ENCODE measurements at regions not wholly inside any gene's neighbourhood (a gene's known extent, or its start where the extent isn't known, plus 50 kb on each side); places are given as distances from the start of the nearest gene placed in this dataset.

DNA sequence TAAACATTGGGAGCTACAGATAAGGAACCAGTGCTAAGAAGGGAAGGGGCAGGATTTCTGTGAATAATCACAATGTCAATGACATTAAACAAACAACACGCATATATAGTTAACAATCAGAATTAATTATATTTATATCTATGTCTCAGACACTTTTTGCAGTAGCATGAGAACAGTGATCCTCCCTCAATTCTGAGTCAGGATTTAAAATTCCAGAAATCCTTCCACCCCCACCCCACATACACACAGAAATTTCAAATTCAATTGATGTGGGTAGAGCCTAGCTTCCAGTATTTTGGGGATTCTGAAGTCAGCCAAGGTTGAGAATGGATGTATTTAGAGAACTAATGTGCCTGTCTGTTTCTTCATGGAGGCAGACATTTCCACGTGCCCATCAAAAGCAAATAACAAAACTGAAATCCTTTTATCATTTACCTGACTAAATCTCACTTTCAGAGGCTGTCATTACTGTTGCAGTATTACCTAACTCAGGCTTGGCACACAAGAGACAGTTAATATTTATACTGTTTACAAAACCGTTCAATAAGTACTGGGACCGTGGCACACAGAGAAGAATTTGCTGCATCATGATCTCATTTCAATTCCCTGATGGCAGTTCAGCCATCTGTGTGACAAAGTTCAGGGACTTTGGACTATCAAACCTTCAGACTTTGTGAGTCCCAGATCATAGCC, 116.6 kb upstream of the PALS2 start (continued):
- TF ChIP-seq, protein P1, sequence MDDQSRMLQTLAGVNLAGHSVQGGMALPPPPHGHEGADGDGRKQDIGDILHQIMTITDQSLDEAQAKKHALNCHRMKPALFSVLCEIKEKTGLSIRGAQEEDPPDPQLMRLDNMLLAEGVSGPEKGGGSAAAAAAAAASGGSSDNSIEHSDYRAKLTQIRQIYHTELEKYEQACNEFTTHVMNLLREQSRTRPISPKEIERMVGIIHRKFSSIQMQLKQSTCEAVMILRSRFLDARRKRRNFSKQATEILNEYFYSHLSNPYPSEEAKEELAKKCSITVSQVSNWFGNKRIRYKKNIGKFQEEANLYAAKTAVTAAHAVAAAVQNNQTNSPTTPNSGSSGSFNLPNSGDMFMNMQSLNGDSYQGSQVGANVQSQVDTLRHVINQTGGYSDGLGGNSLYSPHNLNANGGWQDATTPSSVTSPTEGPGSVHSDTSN (IDR thresholded peaks at IDR 0.05; ENCODE audit: insufficient replicate concordance, low read depth, low read length), result no peak
- no peak for TF ChIP-seq MEF2A (IDR thresholded peaks at IDR 0.05; ENCODE audit: insufficient read depth, low read depth, low read length)
- TF ChIP-seq, protein P2, sequence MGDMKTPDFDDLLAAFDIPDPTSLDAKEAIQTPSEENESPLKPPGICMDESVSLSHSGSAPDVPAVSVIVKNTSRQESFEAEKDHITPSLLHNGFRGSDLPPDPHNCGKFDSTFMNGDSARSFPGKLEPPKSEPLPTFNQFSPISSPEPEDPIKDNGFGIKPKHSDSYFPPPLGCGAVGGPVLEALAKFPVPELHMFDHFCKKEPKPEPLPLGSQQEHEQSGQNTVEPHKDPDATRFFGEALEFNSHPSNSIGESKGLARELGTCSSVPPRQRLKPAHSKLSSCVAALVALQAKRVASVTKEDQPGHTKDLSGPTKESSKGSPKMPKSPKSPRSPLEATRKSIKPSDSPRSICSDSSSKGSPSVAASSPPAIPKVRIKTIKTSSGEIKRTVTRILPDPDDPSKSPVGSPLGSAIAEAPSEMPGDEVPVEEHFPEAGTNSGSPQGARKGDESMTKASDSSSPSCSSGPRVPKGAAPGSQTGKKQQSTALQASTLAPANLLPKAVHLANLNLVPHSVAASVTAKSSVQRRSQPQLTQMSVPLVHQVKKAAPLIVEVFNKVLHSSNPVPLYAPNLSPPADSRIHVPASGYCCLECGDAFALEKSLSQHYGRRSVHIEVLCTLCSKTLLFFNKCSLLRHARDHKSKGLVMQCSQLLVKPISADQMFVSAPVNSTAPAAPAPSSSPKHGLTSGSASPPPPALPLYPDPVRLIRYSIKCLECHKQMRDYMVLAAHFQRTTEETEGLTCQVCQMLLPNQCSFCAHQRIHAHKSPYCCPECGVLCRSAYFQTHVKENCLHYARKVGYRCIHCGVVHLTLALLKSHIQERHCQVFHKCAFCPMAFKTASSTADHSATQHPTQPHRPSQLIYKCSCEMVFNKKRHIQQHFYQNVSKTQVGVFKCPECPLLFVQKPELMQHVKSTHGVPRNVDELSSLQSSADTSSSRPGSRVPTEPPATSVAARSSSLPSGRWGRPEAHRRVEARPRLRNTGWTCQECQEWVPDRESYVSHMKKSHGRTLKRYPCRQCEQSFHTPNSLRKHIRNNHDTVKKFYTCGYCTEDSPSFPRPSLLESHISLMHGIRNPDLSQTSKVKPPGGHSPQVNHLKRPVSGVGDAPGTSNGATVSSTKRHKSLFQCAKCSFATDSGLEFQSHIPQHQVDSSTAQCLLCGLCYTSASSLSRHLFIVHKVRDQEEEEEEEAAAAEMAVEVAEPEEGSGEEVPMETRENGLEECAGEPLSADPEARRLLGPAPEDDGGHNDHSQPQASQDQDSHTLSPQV (IDR thresholded peaks at IDR 0.05), result no peak

DNA sequence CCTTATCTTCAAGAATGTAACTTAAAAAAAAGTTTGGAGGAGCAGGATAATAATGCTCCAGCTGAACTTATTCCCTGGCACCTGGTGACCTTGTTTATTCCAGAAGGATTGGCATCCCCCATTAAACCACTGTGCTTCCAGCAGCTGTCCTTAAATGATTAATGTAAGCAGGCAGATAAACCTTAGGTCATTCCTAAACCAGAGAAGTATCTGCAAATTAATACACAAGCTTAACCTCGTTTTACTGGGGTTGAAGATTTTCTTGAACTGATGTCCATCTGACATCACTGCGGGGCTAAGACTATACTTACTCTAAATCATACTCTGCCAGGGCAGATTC, 116.1 kb upstream of the PALS2 start:
- no peak overlapping the region for H3K27ac ChIP-seq (ENCODE audit: control insufficient read depth, insufficient read depth)
- ChIA-PET CTCF (interaction anchor here (1.8 kb wide), 1 partner anchor 139 kb away, joined by 4 read pairs; no protein-coding TSS in a partner anchor), SMC1A (ENCODE audit: uncharacterized antibody, unreplicated experiment) (no interaction called here), RAD21 (ENCODE audit: unreplicated experiment) (no interaction called here), POLR2A (no interaction called here)
- H3K4me3 ChIP-seq, result no peak overlapping the region
- H3K4me1 ChIP-seq (ENCODE audit: control insufficient read depth, insufficient read depth, low read length), result peaks cover 19% of the 10 kb centered on the region; the same call in 1 of the 2 replicates
- ATAC-seq, result no peak
- no peaks in the 10 kb centered on the region for H4K20me1 ChIP-seq (ENCODE audit: control insufficient read depth, insufficient read depth)
- intact Hi-C loops (cut with micrococcal nuclease; ENCODE audit: unreplicated experiment), result no loop called here
- no peaks in the 10 kb centered on the region for H3K36me3 ChIP-seq (ENCODE audit: control insufficient read depth in 2 of 2, insufficient read depth in 2 of 2, low read length in 1 of 2)
- H3K27me3 ChIP-seq (replicated peaks in 1 of 2; ENCODE audit: control insufficient read depth in 2 of 2, insufficient read depth in 2 of 2, low read length in 1 of 2), result peaks cover 0 to 4% of the 10 kb centered on the region in 2 experiments; a peak in 1 of 4 replicates
- H3K4me2 ChIP-seq (ENCODE audit: control insufficient read depth, insufficient read depth), result no peak overlapping the region
- no peaks in the 10 kb centered on the region for H3K9me3 ChIP-seq (replicated peaks; ENCODE audit: control insufficient read depth, insufficient read depth, low read length)
- BruUV-seq (replicated peaks), result no TSS peak
- in situ Hi-C loops (cut with MboI), result no loop called here
- WGBS (ENCODE audit: insufficient coverage, insufficient replicate concordance, low lambda C conversion rate, missing lambda C conversion rate), result 80% methylated on average over 2 of the region's 2 CpGs
- no peak for FAIRE-seq
- H2AFZ ChIP-seq (ENCODE audit: control insufficient read depth, low read depth, low read length), result no peak overlapping the region
- H3K79me2 ChIP-seq (ENCODE audit: control insufficient read depth, insufficient read depth, low read length), result no peaks in the 10 kb centered on the region
- DNase-seq (ENCODE audit: low read depth, low spot score), result no peak
- H3K9ac ChIP-seq (ENCODE audit: control insufficient read depth, insufficient read depth, low read length), result no peak overlapping the region
- TF ChIP-seq PML (IDR thresholded peaks at IDR 0.05; ENCODE audit: low read length), result no peak
- TF ChIP-seq, protein P3, sequence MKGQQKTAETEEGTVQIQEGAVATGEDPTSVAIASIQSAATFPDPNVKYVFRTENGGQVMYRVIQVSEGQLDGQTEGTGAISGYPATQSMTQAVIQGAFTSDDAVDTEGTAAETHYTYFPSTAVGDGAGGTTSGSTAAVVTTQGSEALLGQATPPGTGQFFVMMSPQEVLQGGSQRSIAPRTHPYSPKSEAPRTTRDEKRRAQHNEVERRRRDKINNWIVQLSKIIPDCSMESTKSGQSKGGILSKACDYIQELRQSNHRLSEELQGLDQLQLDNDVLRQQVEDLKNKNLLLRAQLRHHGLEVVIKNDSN (IDR thresholded peaks at IDR 0.05; ENCODE audit: borderline replicate concordance, extremely low read length, insufficient read depth, low read depth, low read length), result no peak
- TF ChIP-seq, protein P4, sequence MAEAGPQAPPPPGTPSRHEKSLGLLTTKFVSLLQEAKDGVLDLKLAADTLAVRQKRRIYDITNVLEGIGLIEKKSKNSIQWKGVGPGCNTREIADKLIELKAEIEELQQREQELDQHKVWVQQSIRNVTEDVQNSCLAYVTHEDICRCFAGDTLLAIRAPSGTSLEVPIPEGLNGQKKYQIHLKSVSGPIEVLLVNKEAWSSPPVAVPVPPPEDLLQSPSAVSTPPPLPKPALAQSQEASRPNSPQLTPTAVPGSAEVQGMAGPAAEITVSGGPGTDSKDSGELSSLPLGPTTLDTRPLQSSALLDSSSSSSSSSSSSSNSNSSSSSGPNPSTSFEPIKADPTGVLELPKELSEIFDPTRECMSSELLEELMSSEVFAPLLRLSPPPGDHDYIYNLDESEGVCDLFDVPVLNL (IDR thresholded peaks at IDR 0.05; ENCODE audit: low read depth, low read length), result no peak
- no peak for TF ChIP-seq CBFB (IDR thresholded peaks at IDR 0.05; ENCODE audit: low read depth)
- TF ChIP-seq SMAD1 (IDR thresholded peaks at IDR 0.05; ENCODE audit: low read depth, partially characterized antibody), result no peak
- no peak for TF ChIP-seq FOXM1 (IDR thresholded peaks at IDR 0.05; ENCODE audit: low read depth, low read length)
- no peak for TF ChIP-seq ZZZ3 (IDR thresholded peaks at IDR 0.05; ENCODE audit: control insufficient read depth, insufficient read length, low read depth)
- TF ChIP-seq, protein P5, sequence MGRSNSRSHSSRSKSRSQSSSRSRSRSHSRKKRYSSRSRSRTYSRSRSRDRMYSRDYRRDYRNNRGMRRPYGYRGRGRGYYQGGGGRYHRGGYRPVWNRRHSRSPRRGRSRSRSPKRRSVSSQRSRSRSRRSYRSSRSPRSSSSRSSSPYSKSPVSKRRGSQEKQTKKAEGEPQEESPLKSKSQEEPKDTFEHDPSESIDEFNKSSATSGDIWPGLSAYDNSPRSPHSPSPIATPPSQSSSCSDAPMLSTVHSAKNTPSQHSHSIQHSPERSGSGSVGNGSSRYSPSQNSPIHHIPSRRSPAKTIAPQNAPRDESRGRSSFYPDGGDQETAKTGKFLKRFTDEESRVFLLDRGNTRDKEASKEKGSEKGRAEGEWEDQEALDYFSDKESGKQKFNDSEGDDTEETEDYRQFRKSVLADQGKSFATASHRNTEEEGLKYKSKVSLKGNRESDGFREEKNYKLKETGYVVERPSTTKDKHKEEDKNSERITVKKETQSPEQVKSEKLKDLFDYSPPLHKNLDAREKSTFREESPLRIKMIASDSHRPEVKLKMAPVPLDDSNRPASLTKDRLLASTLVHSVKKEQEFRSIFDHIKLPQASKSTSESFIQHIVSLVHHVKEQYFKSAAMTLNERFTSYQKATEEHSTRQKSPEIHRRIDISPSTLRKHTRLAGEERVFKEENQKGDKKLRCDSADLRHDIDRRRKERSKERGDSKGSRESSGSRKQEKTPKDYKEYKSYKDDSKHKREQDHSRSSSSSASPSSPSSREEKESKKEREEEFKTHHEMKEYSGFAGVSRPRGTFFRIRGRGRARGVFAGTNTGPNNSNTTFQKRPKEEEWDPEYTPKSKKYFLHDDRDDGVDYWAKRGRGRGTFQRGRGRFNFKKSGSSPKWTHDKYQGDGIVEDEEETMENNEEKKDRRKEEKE (IDR thresholded peaks at IDR 0.05), result no peak
- TF ChIP-seq RUNX3 (IDR thresholded peaks at IDR 0.05; ENCODE audit: low read length), result no peak

All from GM12878 (cell line).